GM12891 (cell line): ENCODE measurements at regions not wholly inside any gene's neighbourhood (a gene's known extent, or its start where the extent isn't known, plus 50 kb on each side); places are given as distances from the start of the nearest gene placed in this dataset.

Experiments used
- POLR2A ChIP-seq: IDR thresholded peaks from 2 replicates; pipeline ENCODE4 v1.6.1; 2011; ENCODE audit warnings: low read depth, low read length, control low read depth
- POLR2AphosphoS5 ChIP-seq: IDR thresholded peaks from 2 replicates; pipeline ENCODE4 v1.6.1; 2011; ENCODE audit warnings: low read depth, low read length, control low read depth
- TAF1 ChIP-seq: IDR thresholded peaks from 2 replicates; pipeline ENCODE4 v1.6.1; 2011; ENCODE audit warnings: low read depth, low read length, control low read depth

DNA sequence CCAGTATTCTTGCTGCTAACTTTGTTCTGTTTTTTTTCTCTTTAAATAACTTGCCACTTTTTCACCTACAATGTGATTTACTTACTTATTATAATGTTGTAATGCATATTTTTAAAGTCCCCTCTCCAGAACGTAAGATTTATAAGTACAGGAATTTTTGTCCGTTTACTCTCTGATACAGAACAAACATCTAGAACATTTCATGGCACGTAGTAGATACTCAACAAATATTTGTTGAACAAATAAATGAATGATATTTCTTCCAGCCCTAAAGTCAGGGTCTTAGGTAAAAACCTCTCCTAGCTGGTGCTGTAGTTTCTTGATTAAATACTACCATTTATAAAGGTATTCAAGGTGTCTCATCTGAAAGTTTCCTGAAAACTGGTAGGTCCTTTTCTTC, 125.1 kb downstream of the ZBTB18 start:
- no peak for TF ChIP-seq POLR2AphosphoS5
- no peak for TF ChIP-seq POLR2A
- no peak for TF ChIP-seq TAF1
